ENCODE measurements at regions not wholly inside any gene's neighbourhood (a gene's known extent, or its start where the extent isn't known, plus 50 kb on each side); places are given as distances from the start of the nearest gene placed in this dataset.

DNA sequence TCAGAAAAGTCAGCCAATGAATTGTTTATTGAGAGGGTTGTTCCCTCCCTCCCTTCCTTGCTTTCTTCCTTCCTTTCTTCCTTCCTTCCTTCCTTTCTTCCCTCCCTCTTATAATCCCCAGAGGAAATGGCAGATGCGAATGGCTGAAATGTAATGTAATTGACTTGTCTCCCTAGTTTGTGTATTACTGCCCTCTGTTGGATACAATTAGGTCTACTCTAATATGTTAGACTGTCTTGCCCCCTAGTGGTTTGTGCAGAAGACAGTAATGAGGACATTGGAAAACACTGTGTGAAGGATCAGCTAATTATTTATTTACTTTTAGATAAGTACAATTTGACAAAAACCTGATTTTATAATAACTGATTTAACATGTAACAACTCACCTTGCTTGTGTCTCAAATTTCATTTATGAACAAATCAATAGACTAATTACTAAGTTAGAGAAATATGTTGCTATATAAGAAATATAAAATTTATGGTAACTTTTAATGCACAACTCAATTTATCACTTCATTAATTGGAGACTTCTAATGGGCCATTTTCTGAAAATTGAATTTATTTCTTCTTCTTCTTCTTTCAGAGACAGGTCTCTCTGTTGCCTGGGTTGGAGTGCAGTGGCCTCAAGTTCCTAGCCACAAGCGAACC lies 229.8 kb upstream of the LRIG3 start:
- Histone ChIP-seq H3K27me3 (ENCODE audit: insufficient read depth, low read length) (no peaks in the 10 kb centered on the region), H3K4me3 (ENCODE audit: low read length) (no peak overlapping the region), H3K36me3 (ENCODE audit: insufficient read depth, low read length) (no peaks in the 10 kb centered on the region), H3K27ac (ENCODE audit: low read depth, low read length) (no peak overlapping the region), H3K9ac (ENCODE audit: low read depth, low read length) (no peak overlapping the region), H3K9me3 (ENCODE audit: insufficient read depth, low read depth, low read length) (no peaks in the 10 kb centered on the region), H3K4me1 (ENCODE audit: insufficient read depth, low read length) (no peaks in the 10 kb centered on the region)
- WGBS, result 63% methylated on average over 2 of the region's 2 CpGs

DNA sequence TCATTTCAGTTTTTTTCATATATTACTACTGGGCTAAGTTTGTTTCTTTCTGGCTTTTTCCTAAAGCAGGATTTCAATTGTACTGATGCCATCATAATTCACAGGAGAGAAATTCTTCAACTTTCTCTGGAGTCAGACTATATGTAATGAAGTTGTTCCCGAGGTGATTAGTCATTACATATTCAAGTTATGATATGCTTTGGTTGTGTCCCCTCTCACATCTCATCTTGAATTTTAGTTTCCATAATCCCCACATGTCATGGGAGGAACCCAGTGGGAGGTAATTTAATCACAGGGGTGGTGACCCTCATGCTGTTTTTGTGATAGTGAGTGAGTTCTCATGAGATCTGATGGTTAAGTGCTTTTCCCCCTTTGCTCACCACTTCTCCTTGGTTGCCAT lies 227.5 kb upstream of the LRIG3 start:
- Histone ChIP-seq H3K4me1 (ENCODE audit: insufficient read depth, low read length) (no peaks in the 10 kb centered on the region), H3K36me3 (ENCODE audit: insufficient read depth, low read length) (no peaks in the 10 kb centered on the region), H3K27me3 (ENCODE audit: insufficient read depth, low read length) (no peaks in the 10 kb centered on the region), H3K4me3 (ENCODE audit: low read length) (no peak overlapping the region), H3K9ac (ENCODE audit: low read depth, low read length) (no peak overlapping the region), H3K27ac (ENCODE audit: low read depth, low read length) (no peak overlapping the region), H3K9me3 (ENCODE audit: insufficient read depth, low read depth, low read length) (no peaks in the 10 kb centered on the region)
- no CpG with 5 or more reads among the region's 1 CpG for WGBS

DNA sequence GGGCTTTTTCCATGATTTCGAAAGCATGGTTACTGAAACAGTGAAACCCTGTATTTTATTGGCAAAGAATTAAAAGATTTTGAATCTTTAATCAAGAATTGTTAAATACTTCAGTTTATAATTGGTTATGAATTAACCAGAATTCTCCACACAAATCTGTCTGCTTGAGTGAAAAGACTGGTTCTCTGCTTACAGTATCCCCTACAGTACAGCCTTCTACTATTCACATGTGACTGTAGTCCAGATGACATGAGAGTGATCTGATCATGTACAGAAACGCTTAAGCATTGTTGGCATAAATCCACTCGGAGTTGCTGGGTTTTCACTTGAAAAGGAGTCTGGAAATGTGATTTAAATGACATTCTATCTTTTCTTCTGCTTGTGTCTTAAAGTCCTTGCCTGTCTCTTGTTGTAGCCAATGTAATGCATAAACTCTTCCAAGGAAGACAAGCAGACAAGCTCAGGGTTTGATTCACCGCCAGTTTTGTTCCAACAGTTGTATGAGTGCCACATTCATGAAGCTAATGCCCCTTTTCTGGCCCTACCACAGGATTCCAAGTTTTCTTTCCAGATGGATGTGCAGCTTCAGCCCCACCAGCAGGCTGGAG lies 222.0 kb upstream of the LRIG3 start:
- no peak overlapping the region for H3K9ac ChIP-seq (ENCODE audit: low read depth, low read length)
- H3K36me3 ChIP-seq (ENCODE audit: insufficient read depth, low read length), result no peaks in the 10 kb centered on the region
- H3K4me1 ChIP-seq (ENCODE audit: insufficient read depth, low read length), result no peaks in the 10 kb centered on the region
- no peaks in the 10 kb centered on the region for H3K27me3 ChIP-seq (ENCODE audit: insufficient read depth, low read length)
- H3K4me3 ChIP-seq (ENCODE audit: low read length), result no peak overlapping the region
- WGBS, result 94% methylated on average over 4 of the region's 4 CpGs
- H3K9me3 ChIP-seq (ENCODE audit: insufficient read depth, low read depth, low read length), result no peaks in the 10 kb centered on the region
- H3K27ac ChIP-seq (ENCODE audit: low read depth, low read length), result no peak overlapping the region

DNA sequence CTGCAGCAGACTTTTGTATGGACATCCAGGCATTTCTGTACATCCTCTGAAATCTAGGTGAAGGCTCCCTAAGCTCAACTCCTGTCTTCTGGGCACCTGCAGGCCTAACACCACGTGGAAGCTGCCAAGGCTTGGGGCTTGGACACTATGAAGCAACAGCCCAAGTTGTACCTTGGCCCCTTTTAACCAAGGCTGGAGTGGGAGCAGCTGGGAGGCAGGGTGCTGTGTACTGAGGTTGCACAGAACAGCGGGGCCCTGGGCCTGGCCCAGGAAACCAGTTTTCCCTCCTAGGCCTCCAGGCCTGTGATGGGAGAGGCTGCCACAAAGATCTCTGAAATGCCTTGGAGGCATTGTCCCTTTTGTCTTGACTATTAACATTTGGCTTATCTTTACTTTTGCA lies 214.4 kb upstream of the LRIG3 start:
- H3K27ac ChIP-seq (ENCODE audit: low read depth, low read length), result no peak overlapping the region
- no peaks in the 10 kb centered on the region for H3K36me3 ChIP-seq (ENCODE audit: insufficient read depth, low read length)
- H3K27me3 ChIP-seq (ENCODE audit: insufficient read depth, low read length), result no peaks in the 10 kb centered on the region
- peaks cover 9% of the 10 kb centered on the region for H3K4me1 ChIP-seq (ENCODE audit: insufficient read depth, low read length)
- H3K9me3 ChIP-seq (ENCODE audit: insufficient read depth, low read depth, low read length), result peaks cover 15% of the 10 kb centered on the region; the same call in 1 of the 2 replicates
- 60% methylated on average over 2 of the region's 2 CpGs for WGBS
- no peak overlapping the region for H3K9ac ChIP-seq (ENCODE audit: low read depth, low read length)
- no peak overlapping the region for H3K4me3 ChIP-seq (ENCODE audit: low read length)

DNA sequence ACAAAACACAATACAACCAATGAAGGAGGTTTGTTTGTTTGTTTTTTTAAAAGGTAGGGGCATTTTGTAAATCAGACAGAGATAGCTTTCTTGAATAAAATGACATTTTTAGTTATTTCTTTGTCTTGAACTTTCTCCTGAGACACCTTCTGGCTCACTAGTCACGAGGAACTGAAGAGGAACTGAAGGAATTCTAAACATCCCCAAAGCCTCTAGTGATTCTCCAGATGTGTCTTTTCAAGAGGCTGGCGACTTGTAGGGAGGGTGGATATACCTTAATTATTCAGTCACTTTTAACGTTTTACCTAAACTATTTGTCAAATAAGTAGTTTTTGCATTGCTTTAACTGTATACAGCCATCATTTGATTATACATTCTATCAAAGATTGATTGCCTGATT lies 211.2 kb upstream of the LRIG3 start:
- 60% methylated on average over 1 of the region's 3 CpGs for WGBS
- Histone ChIP-seq H3K4me3 (ENCODE audit: low read length) (no peak overlapping the region), H3K36me3 (ENCODE audit: insufficient read depth, low read length) (no peaks in the 10 kb centered on the region), H3K9ac (ENCODE audit: low read depth, low read length) (0 out of 2 replicates have a peak overlapping the region, but pooled peaks have one; percentile 15), H3K27ac (ENCODE audit: low read depth, low read length) (peak overlapping the region; percentile 32; the same call in 1 of the 2 replicates), H3K4me1 (ENCODE audit: insufficient read depth, low read length) (peaks cover 9% of the 10 kb centered on the region), H3K27me3 (ENCODE audit: insufficient read depth, low read length) (no peaks in the 10 kb centered on the region), H3K9me3 (ENCODE audit: insufficient read depth, low read depth, low read length) (peaks cover 15% of the 10 kb centered on the region; the same call in 1 of the 2 replicates)

DNA sequence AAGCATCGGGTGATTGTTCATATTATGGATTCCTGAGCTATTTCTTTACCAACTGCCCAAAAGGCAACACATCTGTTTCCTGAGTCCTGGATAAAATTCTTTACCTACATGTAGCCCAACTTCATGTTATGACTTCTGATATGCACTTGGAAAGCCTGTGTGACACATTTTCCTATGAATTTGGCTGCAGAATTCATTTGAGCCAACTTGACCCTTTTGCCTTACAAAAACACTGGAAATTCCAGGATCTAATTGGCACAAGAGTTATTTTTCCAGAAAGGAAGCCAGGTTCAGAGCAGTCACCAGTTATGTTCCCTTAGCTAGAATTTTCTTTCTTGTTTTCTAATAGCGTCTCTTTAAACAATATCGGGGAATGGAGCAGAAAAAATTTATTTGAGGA lies 202.5 kb upstream of the LRIG3 start:
- WGBS, result 95% methylated on average over 2 of the region's 3 CpGs
- Histone ChIP-seq H3K27me3 (ENCODE audit: insufficient read depth, low read length) (no peaks in the 10 kb centered on the region), H3K4me3 (ENCODE audit: low read length) (no peak overlapping the region), H3K36me3 (ENCODE audit: insufficient read depth, low read length) (no peaks in the 10 kb centered on the region), H3K4me1 (ENCODE audit: insufficient read depth, low read length) (no peaks in the 10 kb centered on the region), H3K9me3 (ENCODE audit: insufficient read depth, low read depth, low read length) (no peaks in the 10 kb centered on the region), H3K27ac (ENCODE audit: low read depth, low read length) (no peak overlapping the region), H3K9ac (ENCODE audit: low read depth, low read length) (no peak overlapping the region)

DNA sequence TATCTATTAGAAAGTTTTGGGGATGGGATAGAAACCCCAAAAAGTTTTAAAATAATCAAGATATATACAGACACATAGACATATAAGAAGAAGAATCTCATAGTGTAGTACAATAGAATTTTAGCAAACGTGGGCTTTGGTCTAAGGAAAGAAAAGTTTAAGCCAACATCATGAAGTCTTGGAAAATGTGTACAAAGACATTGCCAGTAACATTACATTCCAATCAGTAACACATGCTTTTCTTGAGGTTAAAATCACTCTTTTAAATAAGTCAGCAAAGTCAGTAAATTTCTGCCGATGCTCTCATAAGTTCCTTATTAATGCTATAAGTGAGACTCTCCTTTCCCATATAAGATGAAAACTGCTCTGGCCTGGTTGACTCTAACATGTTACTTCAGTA lies 201.1 kb upstream of the LRIG3 start:
- H3K9ac ChIP-seq (ENCODE audit: low read depth, low read length), result no peak overlapping the region
- no peaks in the 10 kb centered on the region for H3K36me3 ChIP-seq (ENCODE audit: insufficient read depth, low read length)
- H3K4me1 ChIP-seq (ENCODE audit: insufficient read depth, low read length), result no peaks in the 10 kb centered on the region

DNA sequence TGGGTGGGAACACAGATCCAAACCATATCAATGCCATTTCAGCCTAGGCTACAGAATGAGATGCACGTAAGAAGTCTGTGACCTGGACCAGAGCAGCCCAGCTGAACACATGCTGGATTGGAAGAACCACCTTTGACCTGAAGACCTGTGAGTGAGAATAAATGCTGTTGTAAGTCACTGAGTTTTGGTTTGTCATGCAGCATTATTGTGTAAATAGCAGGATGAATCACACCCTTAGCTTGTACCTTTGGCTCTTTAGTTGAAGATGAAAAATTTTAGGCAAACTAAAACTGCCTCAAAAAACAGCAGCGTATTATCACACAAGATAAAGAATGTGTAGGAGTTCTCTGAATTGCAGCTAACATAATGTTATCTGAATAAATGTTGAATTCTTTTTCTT lies 199.4 kb upstream of the LRIG3 start:
- H3K4me1 ChIP-seq (ENCODE audit: insufficient read depth, low read length), result no peaks in the 10 kb centered on the region
- no peaks in the 10 kb centered on the region for H3K27me3 ChIP-seq (ENCODE audit: insufficient read depth, low read length)
- H3K36me3 ChIP-seq (ENCODE audit: insufficient read depth, low read length), result no peaks in the 10 kb centered on the region
- H3K27ac ChIP-seq (ENCODE audit: low read depth, low read length), result no peak overlapping the region
- H3K9me3 ChIP-seq (ENCODE audit: insufficient read depth, low read depth, low read length), result no peaks in the 10 kb centered on the region
- H3K4me3 ChIP-seq (ENCODE audit: low read length), result no peak overlapping the region
- H3K9ac ChIP-seq (ENCODE audit: low read depth, low read length), result no peak overlapping the region
- 98% methylated on average over 2 of the region's 2 CpGs for WGBS

More for the DNA sequence above, 201.1 kb upstream of the LRIG3 start:
- Histone ChIP-seq H3K27me3 (ENCODE audit: insufficient read depth, low read length) (no peaks in the 10 kb centered on the region), H3K9me3 (ENCODE audit: insufficient read depth, low read depth, low read length) (no peaks in the 10 kb centered on the region), H3K27ac (ENCODE audit: low read depth, low read length) (no peak overlapping the region), H3K4me3 (ENCODE audit: low read length) (no peak overlapping the region)
- WGBS, result 100% methylated on average over 2 of the region's 2 CpGs

DNA sequence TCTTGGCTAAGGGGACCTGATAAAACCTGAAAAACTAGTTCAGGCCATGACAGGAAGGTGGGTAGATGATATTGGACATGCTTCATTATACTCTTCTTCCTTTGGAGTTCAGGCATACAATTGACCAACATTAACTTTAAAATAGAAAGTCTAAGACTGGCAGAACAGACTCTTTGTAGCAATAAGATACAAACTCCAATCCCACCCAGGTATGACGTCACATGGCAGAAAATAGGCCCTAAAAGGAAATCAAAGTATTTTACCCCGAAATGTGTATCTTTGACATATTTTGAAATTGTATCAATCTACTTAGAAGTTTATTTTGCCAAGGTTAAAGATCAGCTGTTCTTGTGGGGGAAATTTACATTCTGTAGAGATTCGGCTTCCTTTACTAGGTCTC lies 198.1 kb upstream of the LRIG3 start:
- Histone ChIP-seq H3K4me3 (ENCODE audit: low read length) (no peak overlapping the region), H3K4me1 (ENCODE audit: insufficient read depth, low read length) (no peaks in the 10 kb centered on the region), H3K9me3 (ENCODE audit: insufficient read depth, low read depth, low read length) (no peaks in the 10 kb centered on the region), H3K9ac (ENCODE audit: low read depth, low read length) (no peak overlapping the region), H3K27me3 (ENCODE audit: insufficient read depth, low read length) (no peaks in the 10 kb centered on the region), H3K27ac (ENCODE audit: low read depth, low read length) (no peak overlapping the region), H3K36me3 (ENCODE audit: insufficient read depth, low read length) (no peaks in the 10 kb centered on the region)
- 100% methylated on average over 3 of the region's 3 CpGs for WGBS

DNA sequence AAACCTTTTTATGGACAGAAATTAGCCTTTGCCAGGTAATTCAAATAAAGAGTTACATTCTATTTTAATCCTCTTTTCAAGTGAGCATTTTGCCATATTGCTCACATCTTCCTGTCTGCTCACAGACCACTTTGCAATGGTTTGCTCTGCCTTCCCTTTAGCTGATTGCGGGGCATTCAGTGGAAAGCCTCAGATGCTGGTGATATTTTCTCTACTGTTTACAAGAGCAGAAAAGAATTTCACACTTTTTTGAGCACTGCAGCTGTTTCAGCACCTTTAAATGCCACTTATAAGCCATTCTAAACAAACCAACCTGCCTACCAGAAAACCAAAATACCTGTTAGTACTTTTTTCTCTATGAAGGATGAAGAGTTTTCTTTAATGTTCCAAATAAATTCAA lies 195.7 kb upstream of the LRIG3 start:
- H3K9ac ChIP-seq (ENCODE audit: low read depth, low read length), result no peak overlapping the region
- WGBS, result 59% methylated on average over 1 of the region's 1 CpG
- H3K27me3 ChIP-seq (ENCODE audit: insufficient read depth, low read length), result no peaks in the 10 kb centered on the region

DNA sequence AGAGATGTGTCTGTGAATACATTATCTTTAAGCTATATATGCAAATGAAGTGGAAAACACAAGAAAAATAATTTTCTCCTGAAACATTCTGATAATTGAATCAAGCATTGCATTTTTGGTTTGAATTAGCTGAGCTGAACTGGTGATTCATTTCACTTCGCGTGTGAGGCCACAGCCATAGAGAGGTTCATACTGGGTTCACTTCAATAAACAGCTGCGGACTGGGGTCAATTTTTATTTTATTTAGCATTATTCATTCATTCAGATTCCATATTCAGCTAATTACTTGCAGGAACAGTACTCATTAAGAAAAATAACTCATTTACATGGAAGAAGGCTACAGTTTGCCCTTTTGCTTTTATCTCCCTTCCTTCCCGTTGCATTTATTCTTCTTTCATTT lies 195.2 kb upstream of the LRIG3 start:
- Histone ChIP-seq H3K4me1 (ENCODE audit: insufficient read depth, low read length) (peaks cover 3% of the 10 kb centered on the region; the same call in 1 of the 2 replicates), H3K36me3 (ENCODE audit: insufficient read depth, low read length) (no peaks in the 10 kb centered on the region), H3K9me3 (ENCODE audit: insufficient read depth, low read depth, low read length) (no peaks in the 10 kb centered on the region), H3K27ac (ENCODE audit: low read depth, low read length) (no peak overlapping the region), H3K4me3 (ENCODE audit: low read length) (no peak overlapping the region), H3K9ac (ENCODE audit: low read depth, low read length) (no peak overlapping the region), H3K27me3 (ENCODE audit: insufficient read depth, low read length) (no peaks in the 10 kb centered on the region)
- 90% methylated on average over 4 of the region's 4 CpGs for WGBS

More for the DNA sequence above, 195.7 kb upstream of the LRIG3 start:
- no peaks in the 10 kb centered on the region for H3K36me3 ChIP-seq (ENCODE audit: insufficient read depth, low read length)
- H3K4me1 ChIP-seq (ENCODE audit: insufficient read depth, low read length), result peaks cover 3% of the 10 kb centered on the region; the same call in 1 of the 2 replicates
- H3K27ac ChIP-seq (ENCODE audit: low read depth, low read length), result no peak overlapping the region
- no peaks in the 10 kb centered on the region for H3K9me3 ChIP-seq (ENCODE audit: insufficient read depth, low read depth, low read length)
- H3K4me3 ChIP-seq (ENCODE audit: low read length), result no peak overlapping the region

Measured in HUES64 (cell line).